NCI-H446 treated with DMSO at 0.1 percent for 48 hours (cell line): ENCODE measurements at regions not wholly inside any gene's neighbourhood (a gene's known extent, or its start where the extent isn't known, plus 50 kb on each side); places are given as distances from the start of the nearest gene placed in this dataset.

Experiments
- DNase-seq: peaks from one replicate; lab custom pipeline; 2025; lab: John Stamatoyannopoulos, UW

DNA sequence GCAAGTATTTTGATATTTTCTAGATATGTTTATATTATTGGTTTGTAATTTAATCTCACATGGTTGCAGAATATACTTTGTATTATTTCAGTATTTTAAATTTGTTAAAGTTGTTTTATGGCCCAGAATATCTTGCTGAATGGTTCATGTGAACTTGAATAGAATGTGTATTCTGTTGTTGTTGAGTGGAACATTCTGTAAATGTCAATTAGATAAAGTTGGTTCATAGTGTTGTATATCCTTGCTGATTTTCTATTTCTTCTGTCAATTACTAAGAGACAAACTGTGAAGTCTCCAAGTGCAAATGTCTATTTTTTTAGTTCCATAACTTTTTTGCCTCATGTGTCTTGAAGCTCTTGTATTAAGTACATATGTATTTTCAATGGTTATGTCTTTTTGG lies 411.7 kb downstream of the NPIPA7 start:
- no peak for DNase-seq

GRCh38 chr16:16791051-16791450 lies 412.1 kb downstream of the NPIPA7 start:
- DNase-seq, result no peak

DNA sequence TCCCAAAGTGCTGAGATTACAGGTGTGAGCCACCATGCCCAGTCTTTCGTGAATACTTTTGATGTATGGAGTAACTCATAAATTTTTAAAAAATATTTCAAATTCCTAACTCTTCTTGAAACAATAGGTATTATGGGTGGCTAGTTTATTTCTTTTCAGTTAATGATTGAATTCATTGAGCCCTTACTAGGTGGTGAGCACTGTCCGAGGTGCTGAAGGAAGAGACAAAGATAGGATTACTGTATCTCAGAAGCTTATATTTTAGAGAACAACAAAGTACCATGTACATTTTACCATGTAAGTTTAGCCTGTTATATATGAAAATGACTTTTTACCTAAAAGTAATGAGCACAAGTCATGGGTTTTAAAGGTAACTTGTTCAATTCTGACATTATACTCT lies 418.3 kb downstream of the NPIPA7 start:
- DNase-seq, result no peak

GRCh38 chr16:16798504-16798903 lies 419.6 kb downstream of the NPIPA7 start:
- DNase-seq, result peak; percentile 0

GRCh38 chr16:16805809-16806208 lies 426.9 kb downstream of the NPIPA7 start:
- no peak for DNase-seq

GRCh38 chr16:16815641-16816040 lies 436.7 kb downstream of the NPIPA7 start:
- DNase-seq, result no peak

- no peak for DNase-seq
Observed at GRCh38 chr16:16817196-16817595, 438.3 kb downstream of the NPIPA7 start.

DNA sequence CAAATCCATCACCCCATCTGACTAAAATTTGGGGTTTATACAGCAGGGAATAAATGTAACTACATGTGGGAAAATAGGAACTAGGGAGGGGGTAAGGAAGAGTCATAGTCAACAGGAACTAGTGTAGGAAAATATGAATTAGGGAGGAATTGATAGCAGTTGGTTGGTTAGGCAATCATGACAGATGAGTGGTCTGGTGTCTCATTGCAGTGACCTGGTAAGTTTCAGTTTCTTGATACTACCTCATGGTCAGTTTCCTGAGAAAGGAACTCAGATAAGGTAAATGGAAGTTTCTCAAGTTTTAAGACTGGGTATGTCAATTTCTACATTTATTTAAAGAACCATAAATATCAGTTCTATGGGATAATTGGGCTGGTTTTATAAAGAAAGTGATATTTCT lies 442.3 kb downstream of the NPIPA7 start:
- no peak for DNase-seq

DNA sequence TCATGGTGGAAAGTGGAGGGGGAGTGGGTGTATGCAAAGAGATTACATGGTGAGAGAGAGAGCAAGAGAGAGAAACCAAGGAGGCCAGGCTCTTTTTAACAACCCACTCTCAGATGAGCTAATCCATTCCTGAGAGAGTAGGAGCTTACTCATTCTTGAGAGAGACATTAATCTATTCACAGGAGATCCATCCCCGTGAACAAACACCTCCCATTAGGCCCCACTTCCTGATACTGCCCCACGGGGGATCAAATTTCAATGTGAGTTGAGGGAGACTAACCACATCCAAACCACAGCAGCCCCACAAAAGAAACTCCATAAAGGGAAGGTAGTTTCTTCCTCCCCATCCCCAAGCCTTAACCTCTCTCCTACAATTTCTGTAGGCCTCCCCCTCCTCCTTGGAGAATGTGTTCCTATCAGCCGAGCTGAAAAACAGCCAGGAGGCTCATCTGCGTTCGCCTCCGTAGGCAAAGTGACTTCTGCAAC lies 450.0 kb downstream of the NPIPA7 start:
- DNase-seq, result no peak

GRCh38 chr16:16830401-16830800 lies 451.5 kb downstream of the NPIPA7 start:
- no peak for DNase-seq

DNA sequence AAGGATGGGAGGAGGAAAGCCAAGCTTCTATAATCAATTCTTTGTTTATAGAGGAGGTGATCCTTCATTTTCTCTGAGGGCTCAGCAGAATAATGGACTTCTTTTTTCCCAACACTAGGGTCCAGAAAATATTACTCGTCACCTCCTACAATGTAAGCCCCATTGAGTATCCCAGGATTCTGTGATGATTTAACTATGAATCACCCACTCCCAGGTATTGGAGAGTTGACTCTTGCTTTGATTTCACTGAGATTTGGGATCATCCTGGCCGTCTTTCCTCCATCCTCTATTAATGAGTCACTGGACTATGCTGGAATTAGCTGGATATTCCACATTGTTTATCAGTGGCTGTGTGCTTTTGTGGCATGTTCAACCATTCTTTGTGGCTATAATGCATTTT lies 452.0 kb downstream of the NPIPA7 start:
- DNase-seq, result no peak

- DNase-seq, result no peak
Observed at GRCh38 chr16:16833165-16833564, 454.2 kb downstream of the NPIPA7 start.

- no peak for DNase-seq
Observed at GRCh38 chr16:16850274-16850673, 471.3 kb downstream of the NPIPA7 start.

DNA sequence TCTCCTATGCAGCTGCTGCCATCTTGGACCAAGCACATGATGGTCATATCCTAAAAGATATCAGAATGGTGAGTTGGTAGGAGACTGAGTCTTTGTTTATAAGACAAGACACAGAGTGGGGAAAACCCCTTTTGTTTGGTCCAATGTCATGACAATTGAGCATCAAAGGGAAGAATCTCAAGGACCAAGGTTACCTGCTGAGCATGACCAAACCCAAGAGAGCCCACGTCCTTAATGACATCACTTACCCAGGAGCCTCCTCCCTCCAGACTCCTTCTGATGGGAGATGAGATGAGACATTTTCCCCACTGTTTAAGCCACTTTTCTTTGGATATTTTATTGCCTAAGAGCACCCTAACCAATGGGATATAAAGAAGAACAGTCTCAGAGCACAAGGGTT lies 478.1 kb downstream of the NPIPA7 start:
- DNase-seq, result no peak

DNA sequence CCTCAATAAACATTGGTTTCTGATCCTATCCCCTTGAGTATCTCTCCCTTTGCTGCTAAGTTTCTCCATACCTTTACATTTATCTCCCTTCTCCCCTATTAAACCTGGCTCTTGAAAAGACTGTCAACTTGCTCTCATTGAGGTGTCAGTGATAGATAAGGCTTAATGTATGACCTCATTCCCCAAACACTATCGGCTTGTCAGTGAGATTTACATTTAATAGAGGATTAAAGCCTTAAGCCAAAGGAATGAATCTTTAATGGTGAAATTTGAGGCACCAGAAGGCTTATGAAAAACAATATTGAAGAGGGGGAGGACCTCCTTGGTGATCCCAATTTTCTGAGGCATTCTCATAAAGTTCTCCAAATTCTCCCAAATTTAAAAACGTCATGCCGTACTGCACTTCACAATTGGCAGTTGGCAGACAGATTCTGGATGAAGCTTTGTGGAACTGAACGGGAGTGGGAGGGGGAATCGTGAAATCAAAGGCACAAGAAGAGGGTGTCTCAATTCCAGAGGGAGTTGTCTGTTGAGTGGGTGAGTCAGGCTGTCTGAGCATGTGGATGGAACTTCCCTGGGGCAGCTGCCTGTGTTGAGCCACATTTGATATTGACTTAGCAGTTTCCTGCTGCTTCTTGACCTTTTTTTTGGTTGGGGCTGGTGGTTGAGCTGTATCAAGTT lies 478.8 kb downstream of the NPIPA7 start:
- DNase-seq, result no peak

DNA sequence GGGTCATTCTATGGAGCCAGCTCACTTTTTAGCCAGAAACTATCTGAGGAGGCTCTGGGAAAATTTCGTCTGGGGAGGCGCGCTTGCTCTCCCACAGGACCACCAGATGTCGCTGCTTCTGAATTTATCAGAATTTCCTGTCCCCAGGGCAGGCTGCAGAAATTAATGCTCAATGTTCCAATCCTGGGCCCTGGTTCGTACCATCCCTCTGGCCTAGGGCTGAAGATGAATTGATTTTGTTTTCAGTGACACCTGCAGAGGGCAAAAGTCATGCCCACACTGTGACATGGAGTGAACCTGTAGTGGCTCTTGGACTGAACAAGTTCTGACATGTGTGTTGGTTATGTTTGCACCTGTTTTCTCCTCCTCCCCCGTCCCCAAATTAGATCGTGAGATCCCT lies 482.6 kb downstream of the NPIPA7 start:
- DNase-seq, result no peak

DNA sequence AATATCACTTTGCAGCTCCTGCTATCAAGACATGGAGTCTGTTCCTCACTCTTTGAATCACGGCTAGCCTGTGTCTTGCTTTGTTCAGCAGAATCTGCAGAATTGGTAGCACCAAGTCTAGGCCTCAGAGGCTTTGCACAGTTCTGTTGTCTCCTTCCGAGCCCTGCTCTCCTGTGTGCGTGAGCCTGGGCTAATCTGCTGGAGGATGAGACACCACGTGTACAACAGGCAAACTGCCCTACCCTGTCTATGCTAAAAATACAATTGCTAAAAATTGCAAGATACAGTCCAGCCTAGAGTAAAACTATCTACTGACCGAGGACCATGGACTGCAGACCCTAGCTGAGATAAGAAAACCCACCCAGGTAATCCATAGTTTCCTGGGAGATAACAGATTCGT lies 484.7 kb downstream of the NPIPA7 start:
- DNase-seq, result no peak

- DNase-seq, result no peak
Observed at GRCh38 chr16:16864536-16864935, 485.6 kb downstream of the NPIPA7 start.

DNA sequence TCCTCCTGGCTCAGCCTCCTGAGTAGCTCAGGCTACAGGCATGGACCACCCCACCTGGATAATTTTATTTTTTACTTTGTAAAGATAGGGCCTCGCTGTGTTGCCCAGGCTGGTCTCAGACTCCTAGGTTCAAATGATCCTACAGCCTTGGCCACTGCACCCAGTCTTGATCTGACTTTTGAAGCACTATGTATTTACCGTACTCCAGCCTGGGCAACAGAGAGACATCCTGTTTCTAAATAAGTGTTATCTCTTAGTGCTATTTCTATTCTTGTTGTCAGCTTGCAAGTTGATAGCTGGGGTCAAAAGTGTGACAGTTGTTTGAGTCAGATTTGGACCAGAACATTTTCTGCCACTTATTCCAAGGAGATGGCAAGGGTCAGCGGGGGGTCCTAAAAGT lies 486.4 kb downstream of the NPIPA7 start:
- no peak for DNase-seq

DNA sequence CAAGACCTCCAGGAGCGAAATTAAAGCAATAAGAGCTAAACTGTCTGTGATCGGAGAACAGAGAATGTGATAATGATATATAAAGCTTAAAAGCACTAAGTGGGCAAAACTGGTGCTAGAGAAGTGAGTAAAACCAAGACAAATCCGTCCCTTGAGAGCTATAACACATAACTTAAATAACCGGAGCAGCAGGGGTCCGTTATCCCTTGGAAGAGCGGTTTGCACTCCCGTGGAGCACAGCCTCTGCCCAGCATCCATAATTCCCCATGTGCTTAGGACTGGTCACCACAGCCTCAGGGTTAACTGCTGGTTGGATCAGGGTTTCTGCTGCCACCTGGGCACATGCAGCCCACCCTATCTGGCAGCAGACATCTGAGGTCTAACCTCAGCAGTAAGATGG lies 489.0 kb downstream of the NPIPA7 start:
- DNase-seq, result no peak

GRCh38 chr16:16868727-16869126 lies 489.8 kb downstream of the NPIPA7 start:
- DNase-seq, result no peak

GRCh38 chr16:16869746-16870145 lies 490.8 kb downstream of the NPIPA7 start:
- DNase-seq, result no peak

- no peak for DNase-seq
Observed at GRCh38 chr16:16871196-16871595, 492.3 kb downstream of the NPIPA7 start.

- DNase-seq, result no peak
Observed at GRCh38 chr16:16877061-16877460, 498.1 kb downstream of the NPIPA7 start.
